GM20000 (cell line): ENCODE measurements at regions not wholly inside any gene's neighbourhood (a gene's known extent, or its start where the extent isn't known, plus 50 kb on each side); places are given as distances from the start of the nearest gene placed in this dataset.

Experiments used
- DNase-seq: peaks from one replicate; pipeline ENCODE4 v3.0.0; 2012; ENCODE audit warnings: low spot score
- CTCF ChIP-seq: IDR thresholded peaks from 2 replicates; pipeline ENCODE4 v1.5.1; 2012; ENCODE audit warnings: mild to moderate bottlenecking, control low read depth; ENCODE audit errors: extremely low read depth, missing control alignments

- no peak for TF ChIP-seq CTCF
Measured at GRCh38 chr7:398888-399287, 108.9 kb downstream of the FOXL3 start.

GRCh38 chr7:400901-401485, 111.0 kb downstream of the FOXL3 start:
- DNase-seq, result no peak

More at GRCh38 chr7:398888-399287, 108.9 kb downstream of the FOXL3 start:
- no peak for DNase-seq

GRCh38 chr7:401495-401894, 111.5 kb downstream of the FOXL3 start:
- TF ChIP-seq CTCF, result no peak
- DNase-seq, result no peak

More at GRCh38 chr7:400901-401485, 111.0 kb downstream of the FOXL3 start:
- no peak for TF ChIP-seq CTCF

GRCh38 chr7:404812-405488, 114.7 kb downstream of the PDGFA start:
- no peak for TF ChIP-seq CTCF

GRCh38 chr7:405489-406211, 114.0 kb downstream of the PDGFA start:
- DNase-seq, result no peak
- no peak for TF ChIP-seq CTCF

More at GRCh38 chr7:404812-405488, 114.7 kb downstream of the PDGFA start:
- no peak for DNase-seq

GRCh38 chr7:407721-408539, 111.7 kb downstream of the PDGFA start:
- DNase-seq, result no peak
- TF ChIP-seq CTCF, result no peak
